DOHH2 (cell line): ENCODE measurements at regions not wholly inside any gene's neighbourhood (a gene's known extent, or its start where the extent isn't known, plus 50 kb on each side); places are given as distances from the start of the nearest gene placed in this dataset.

ENCODE experiments used
- CTCF ChIP-seq: fragments of 200-600 bp; sonication (generic); IDR thresholded peaks from one replicate; pipeline ENCODE4 v1.5.1; 2014; ENCODE audit warnings: antibody characterized with exemption, mild to moderate bottlenecking, low read depth, low read length; ENCODE audit not compliant: poor library complexity, severe bottlenecking
- EZH2phosphoT487 ChIP-seq: fragments of 200-600 bp; sonication (generic); IDR thresholded peaks from 2 replicates; pipeline ENCODE4 v1.6.1; 2017; ENCODE audit warnings: borderline replicate concordance, mild to moderate bottlenecking, antibody characterized with exemption, low read length, moderate library complexity, mixed read lengths

- TF ChIP-seq CTCF (no peak), EZH2phosphoT487 (no peak)
Measured at GRCh38 chr15:91376038-91376437, 276.0 kb downstream of the SV2B start.
